NCI-H2107 treated with DMSO at 0.1 percent for 48 hours (cell line): ENCODE measurements at regions not wholly inside any gene's neighbourhood (a gene's known extent, or its start where the extent isn't known, plus 50 kb on each side); places are given as distances from the start of the nearest gene placed in this dataset.

ENCODE experiments used
- DNase-seq: peaks from one replicate; lab custom pipeline; 2025; ENCODE audit not compliant: unreplicated experiment; lab: John Stamatoyannopoulos, UW

DNA sequence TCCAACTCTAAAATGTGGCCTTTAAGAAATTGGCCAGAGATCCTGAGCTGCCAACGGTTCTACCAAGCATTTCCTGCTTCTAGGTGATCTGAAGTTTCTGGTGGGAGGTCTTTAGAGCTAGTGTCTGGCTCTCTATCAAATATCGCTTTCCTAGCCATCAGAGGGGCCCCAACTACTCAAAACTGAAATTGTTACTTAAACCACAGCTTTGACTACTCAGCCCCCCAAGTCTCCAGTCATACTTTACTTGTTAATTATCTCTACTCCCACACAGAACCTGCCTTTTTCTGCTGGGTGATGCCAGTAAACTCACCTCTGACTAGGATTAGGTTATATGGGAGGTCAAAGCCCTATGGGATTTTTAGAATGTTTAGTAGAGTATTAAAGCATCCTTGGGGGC is 95.1 kb downstream of the FASLG start:
- DNase-seq = no peak

DNA sequence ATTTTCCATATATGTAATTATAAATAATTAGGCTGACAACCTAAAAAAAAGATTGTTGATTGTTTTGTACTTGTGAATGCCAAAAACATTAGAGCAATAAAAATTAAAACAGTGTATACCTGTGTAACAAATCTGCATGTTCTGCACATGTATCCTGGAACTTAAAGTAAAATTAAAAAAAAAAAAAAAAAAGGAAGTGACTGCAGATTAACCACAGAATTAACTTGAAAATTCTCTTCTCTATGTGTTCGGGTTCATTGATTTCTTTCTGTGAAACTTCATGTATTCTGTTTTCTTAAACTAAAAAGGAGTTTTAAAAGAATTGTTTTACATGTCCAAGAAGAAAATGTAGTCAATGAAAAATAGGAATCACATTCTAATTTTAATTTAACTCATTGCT is 95.7 kb downstream of the FASLG start:
- no peak for DNase-seq

DNA sequence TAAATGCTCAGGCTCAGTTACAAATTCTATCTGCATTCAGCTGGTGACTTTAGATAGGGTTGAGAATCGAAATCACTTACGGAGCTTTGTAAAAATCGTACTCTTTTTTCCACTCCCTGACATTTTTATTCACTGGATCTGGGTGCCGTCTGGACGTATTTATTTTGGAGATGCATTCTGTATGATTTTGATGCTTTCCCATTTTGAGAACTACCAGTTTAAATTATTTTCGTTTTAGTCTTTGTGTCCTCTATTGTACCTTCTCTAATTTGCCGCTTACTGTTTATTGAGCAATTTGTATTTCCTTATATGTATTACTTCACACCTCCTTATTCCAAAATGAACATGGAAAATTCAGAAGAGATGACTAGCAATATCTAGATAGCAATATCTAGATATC is 96.2 kb downstream of the FASLG start:
- no peak for DNase-seq

- no peak for DNase-seq
Measured at GRCh38 chr1:172756024-172756423, 97.1 kb downstream of the FASLG start.

GRCh38 chr1:172758259-172758658 is 99.4 kb downstream of the FASLG start:
- DNase-seq = no peak

DNA sequence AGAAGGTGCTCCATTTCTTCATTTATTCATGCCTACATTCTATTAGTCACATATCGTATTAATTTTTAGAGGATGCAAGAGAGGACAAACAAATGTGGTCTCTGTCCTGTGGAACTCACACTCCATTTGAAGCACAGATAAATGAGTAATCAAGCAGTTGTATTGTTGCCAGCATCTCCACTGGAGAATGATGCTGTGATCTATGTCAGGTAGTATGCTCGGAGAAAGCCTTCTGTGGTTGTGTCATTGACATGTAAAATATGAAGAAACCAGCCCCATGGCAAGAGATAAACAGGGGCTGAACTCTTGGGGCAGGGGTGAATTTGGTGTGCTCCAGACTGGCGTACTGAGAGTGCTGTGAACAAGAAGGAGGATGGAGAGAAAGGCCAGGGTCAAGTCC is 101.2 kb downstream of the FASLG start:
- no peak for DNase-seq

DNA sequence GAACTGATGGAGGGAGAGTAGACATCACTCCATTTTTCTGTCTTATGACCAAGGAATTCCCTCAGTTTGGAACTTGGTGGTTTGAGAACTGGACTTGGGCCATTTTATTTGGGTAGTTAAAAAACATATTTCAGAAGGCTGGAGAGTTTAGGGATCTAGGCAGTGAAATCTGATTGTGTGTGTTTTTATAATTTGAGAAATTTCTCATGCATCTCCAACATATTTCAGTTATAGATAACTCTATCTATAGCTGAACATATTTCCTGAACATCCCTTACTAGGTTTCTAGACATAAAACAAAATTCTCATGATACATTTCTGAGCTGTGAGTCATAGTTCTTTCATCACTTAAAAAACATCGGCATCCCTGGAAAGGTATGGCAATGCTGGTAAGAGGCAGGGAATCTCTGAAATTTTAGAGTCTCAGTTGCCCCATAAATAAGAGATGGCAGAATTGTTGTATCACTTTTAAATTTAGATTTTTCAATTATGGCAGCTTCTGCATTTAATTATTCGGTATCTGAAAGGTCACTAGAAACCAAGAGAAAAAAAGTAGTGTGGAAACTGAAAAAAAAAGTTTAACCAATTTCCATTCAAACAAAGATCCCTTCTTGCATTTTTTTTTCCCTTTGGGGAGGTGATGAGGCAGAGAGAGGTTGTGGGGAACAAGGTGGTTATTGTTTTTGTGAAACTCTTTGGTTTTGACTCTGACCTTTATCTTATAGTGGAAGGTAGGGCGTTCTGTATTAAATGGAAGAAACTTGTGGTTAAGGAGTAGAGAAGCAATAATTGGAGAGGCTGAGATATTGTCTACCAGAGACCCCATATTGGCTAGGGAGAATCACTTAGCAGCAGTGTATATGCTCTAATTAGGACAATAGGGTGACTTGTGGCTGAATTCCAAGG is 102.9 kb downstream of the FASLG start:
- DNase-seq = no peak

GRCh38 chr1:172763057-172763456 is 104.2 kb downstream of the FASLG start:
- no peak for DNase-seq

DNA sequence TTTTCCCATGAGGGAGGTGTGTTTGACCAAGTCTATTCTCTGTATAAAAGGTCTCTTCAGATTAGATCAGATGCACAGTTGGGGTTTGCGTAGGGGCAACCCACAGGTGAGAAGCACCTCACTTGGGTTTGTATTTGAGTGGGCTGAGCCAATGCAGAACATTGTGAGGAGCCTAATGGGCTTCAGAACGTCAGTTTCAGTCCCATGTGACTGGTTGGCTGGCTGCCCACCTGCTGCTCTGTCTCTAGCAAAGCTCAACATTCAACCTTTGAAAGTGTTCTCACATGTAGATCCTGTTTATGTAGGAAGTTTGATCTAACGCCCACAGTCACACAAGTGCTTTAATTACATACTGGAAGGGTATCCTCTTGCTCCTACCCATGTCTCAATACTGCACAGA is 105.5 kb downstream of the FASLG start:
- DNase-seq = no peak

GRCh38 chr1:172766462-172766861 is 107.6 kb downstream of the FASLG start:
- no peak for DNase-seq

- DNase-seq = no peak
Measured at GRCh38 chr1:172770071-172770470, 111.2 kb downstream of the FASLG start.

- no peak for DNase-seq
Measured at GRCh38 chr1:172774561-172774960, 115.7 kb downstream of the FASLG start.

DNA sequence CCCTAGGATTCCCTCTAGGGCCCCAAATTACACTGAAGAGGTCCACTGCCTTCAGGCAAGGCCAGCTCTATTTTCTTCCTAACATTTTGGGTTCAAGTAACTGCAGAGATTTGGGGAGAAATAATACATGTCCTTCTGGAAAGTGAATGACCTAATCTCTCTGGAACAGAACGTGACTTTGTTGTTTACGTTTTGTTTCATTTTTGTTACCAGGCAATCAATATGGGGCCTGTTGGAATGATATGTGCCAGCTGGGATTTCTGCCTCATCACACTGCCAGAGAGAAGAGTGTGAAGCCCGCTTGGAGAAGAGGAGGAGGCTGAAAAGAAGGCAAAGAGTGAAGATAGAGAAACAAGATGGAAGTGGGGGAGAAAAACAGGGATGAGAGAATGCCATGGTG is 116.7 kb downstream of the FASLG start:
- no peak for DNase-seq

DNA sequence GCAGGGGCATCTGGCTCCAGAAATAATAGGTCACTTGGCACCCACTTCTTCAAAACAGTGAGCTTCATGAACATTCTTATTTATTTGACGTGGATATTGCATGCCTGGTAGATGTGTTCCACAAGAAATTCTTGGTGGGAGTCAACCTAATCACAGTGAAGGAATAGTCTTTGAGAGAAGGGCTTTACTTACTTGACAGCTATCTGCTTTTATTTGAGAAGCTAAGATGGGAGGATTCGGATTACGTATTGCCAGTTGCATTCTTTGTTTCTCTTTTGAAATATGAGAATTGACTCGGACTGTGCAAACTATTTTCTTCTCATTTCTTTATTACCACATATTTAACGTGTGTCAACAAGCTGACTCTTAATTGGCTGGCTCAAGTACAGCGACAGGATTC is 117.2 kb downstream of the FASLG start:
- DNase-seq = no peak

GRCh38 chr1:172777767-172778166 is 118.9 kb downstream of the FASLG start:
- no peak for DNase-seq

DNA sequence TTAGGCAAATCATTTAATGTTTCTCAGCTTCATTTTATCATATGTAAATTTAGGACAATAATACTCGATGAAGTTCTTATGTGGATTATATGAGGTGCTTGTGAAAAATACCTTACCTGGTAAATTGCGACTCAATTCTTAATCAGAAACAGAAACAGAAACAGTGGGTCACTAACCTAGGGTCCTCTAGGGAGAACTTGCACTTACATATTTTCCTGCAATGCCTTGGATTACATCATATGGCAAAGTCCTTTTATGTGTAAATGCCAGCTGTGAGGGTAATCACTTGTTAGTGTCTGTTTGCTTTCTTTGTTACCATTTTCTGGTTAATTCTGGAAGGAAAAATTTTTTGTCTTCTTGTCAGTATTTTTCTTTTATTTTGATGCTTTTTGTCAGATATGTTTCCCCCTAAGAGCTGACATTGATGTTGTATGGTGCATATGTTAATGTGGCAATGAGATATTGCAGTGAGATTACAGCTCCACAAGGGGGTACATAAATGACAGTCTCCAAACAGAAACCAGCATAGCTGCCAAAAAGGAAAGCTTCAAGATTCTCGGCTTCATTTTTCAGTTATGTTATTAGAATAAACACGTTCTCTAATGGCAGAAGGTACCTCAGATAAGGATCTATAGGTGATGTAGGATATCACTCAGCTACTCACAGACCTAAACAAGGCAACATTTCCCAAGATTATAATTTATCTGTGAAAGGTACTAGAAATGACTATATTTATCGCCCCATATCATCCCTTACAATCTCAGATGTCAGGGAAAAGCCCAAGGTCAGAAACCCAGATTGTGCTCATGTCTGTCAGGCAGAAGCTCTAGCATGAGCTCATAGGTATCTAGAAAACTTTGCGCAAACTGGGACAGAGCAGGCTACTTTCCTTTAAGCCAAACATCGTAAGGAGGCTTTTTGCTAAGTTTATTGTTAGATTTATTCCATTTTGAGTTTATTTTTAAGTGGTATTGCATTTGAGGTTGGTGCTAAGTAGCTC is 119.9 kb downstream of the FASLG start:
- DNase-seq = no peak

DNA sequence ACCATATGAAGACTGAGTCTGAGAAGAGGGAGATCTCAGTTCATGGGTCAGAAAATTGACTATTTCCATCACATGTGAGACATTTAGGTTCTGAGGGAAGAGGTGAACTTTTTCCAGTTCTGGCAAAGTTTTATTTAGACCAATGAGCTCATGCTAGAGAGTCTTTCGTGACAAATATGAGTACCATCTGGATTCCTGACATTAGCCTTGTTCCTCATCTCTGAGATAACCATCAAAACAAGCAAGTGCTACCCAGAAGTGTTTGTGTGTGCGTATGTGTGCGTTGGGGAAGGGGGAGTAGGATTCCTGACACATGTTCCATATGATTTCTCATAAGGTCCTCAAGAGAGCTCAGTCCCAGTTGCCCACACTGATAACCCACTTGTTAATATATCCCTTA is 120.6 kb downstream of the FASLG start:
- no peak for DNase-seq

- DNase-seq = no peak
Measured at GRCh38 chr1:172781513-172782140, 122.7 kb downstream of the FASLG start.

DNA sequence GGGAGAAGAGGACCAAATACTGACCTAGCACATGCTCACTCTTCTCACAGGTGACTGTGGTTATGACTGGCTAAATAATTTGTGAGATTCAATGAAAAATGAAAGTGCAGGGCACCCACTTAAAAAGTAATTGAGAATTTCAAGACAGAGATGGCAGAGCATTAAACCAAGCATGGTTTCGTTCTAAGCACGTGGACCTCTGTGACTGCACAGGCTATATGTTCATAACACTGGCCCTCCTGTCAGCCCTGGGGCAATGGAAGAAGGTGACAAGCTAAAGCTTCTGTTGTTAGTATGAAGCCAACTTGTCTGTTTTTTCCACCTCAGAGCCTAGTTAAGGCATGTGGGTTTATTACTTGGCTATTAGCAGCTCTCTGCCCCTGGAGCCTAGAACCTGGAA is 130.9 kb downstream of the FASLG start:
- no peak for DNase-seq

DNA sequence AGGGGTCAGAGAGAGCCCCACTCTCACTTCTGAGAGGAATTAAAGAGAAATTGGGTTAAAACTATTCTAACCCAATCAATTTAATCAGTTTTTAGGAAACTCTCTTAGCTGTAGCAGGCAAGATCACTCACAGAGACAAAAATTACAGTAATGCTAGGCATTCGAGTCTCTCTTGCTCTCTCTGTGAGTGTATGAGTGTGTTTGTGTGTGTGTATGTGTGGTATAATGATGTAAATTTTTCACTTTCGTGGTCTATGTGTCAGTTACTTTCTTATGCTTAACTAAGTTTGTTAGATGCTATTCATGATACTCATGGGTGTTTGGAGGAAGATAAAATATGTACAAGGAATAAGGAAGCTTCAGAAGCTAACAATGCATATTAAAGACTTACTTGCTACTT is 131.3 kb downstream of the FASLG start:
- DNase-seq = no peak

- no peak for DNase-seq
Measured at GRCh38 chr1:172793823-172794222, 134.9 kb downstream of the FASLG start.
